ENCODE measurements at regions not wholly inside any gene's neighbourhood (a gene's known extent, or its start where the extent isn't known, plus 50 kb on each side); places are given as distances from the start of the nearest gene placed in this dataset.

GRCh38 chr10:6337382-6337781 lies 134.7 kb downstream of the PFKFB3 start:
- BruUV-seq (replicated peaks) = no TSS peak
- CTCF ChIA-PET = interaction anchor here (1.0 to 1.2 kb wide), 2 partner anchors 8 to 9 kb away, joined by 3 to 4 read pairs; no protein-coding TSS in a partner anchor
- POLR2A ChIA-PET = no interaction called here

More at GRCh38 chr10:6337382-6337781, 134.7 kb downstream of the PFKFB3 start:
- peaks cover 0 to 5% of the 10 kb centered on the region in 2 experiments for H3K27me3 ChIP-seq (ENCODE audit: control insufficient read depth in 2 of 2, insufficient read depth in 2 of 2, low read length in 2 of 2)
- no peak overlapping the region for H3K4me3 ChIP-seq (replicated peaks in 1 of 3; ENCODE audit: insufficient read depth in 1 of 3, low read depth in 1 of 3, low read length in 3 of 3)
- peaks cover 9% of the 10 kb centered on the region for H3K4me1 ChIP-seq (ENCODE audit: control insufficient read depth, extremely low read depth, insufficient read depth, low read length)
- H3K27ac ChIP-seq (ENCODE audit: insufficient read depth, low read depth, low read length) = peak overlapping the region; percentile 34
- DNase-seq (ENCODE audit: low read depth, low spot score) (peak; percentile 54), FAIRE-seq (peak; percentile 90)
- peak overlapping the region; percentile 100 for H2AFZ ChIP-seq (ENCODE audit: low read depth, low read length)
- H3K36me3 ChIP-seq (ENCODE audit: control insufficient read depth in 2 of 2, extremely low read depth in 1 of 2, insufficient read depth in 2 of 2, low read length in 2 of 2) = no peaks in the 10 kb centered on the region
- no peaks in the 10 kb centered on the region for H3K9me3 ChIP-seq (replicated peaks; ENCODE audit: control insufficient read depth, insufficient read depth, low read length)
- no peaks in the 10 kb centered on the region for H3K9me1 ChIP-seq (replicated peaks; ENCODE audit: control insufficient read depth, extremely low read depth, insufficient read depth, low read length)
- TF ChIP-seq CTCF (IDR thresholded peaks at IDR 0.05; ENCODE audit: extremely low read depth in 1 of 2, insufficient read depth in 1 of 2, low read depth in 1 of 2, low read length in 2 of 2) (no peak), POLR2A (IDR thresholded peaks at IDR 0.05; ENCODE audit: low read depth, low read length) (no peak), FOS (IDR thresholded peaks at IDR 0.05; ENCODE audit: borderline replicate concordance, insufficient read depth, low read length) (peak; percentile 43), MAX (IDR thresholded peaks at IDR 0.05; ENCODE audit: insufficient read depth, insufficient read length) (no peak), JUN (IDR thresholded peaks at IDR 0.05; ENCODE audit: borderline replicate concordance, insufficient read depth, insufficient read length, low read depth) (no peak), GATA2 (IDR thresholded peaks at IDR 0.05; ENCODE audit: insufficient read depth, insufficient read length, low read depth, low read length) (peak; percentile 54)
- H3K4me2 ChIP-seq (ENCODE audit: insufficient read depth, low read length) = peak overlapping the region; percentile 80
- intact Hi-C loops (cut with micrococcal nuclease) (no loop called here), dilution Hi-C loops (cut with MboI; ENCODE audit: extremely low pct_ligation_motif_present, low sequenced_read_pairs) (no loop called here)
- H4K20me1 ChIP-seq (replicated peaks; ENCODE audit: control insufficient read depth, extremely low read depth, insufficient read depth, low read length) = no peaks in the 10 kb centered on the region
- H3K9ac ChIP-seq (replicated peaks; ENCODE audit: extremely low read depth, insufficient read depth, low read length) = no peak overlapping the region
- no peaks in the 10 kb centered on the region for H3K79me2 ChIP-seq (ENCODE audit: control insufficient read depth, insufficient read depth, low read length)

Measured in endothelial cell of umbilical vein (primary cell).